Activated effector memory CD4-positive, alpha-beta T cell treated with Interleukin-2 at 50 U/mL for 16 hours (primary cell): ENCODE measurements at regions not wholly inside any gene's neighbourhood (a gene's known extent, or its start where the extent isn't known, plus 50 kb on each side); places are given as distances from the start of the nearest gene placed in this dataset.
"Not testable (repeated sequence)": the region's sequence is repeated elsewhere in the genome, so short reads cannot be mapped to it uniquely, and the experiment has no call there.

Experiments
- DNase-seq: peaks from one replicate; pipeline ENCODE4 v3.0.0-alpha.2; 2020

- DNase-seq, result no peak
Measured at GRCh38 chr6:16822975-16823717, 61.9 kb upstream of the ATXN1 start.

GRCh38 chr6:16822529-16822928 is 61.3 kb upstream of the ATXN1 start:
- DNase-seq, result no peak

DNA sequence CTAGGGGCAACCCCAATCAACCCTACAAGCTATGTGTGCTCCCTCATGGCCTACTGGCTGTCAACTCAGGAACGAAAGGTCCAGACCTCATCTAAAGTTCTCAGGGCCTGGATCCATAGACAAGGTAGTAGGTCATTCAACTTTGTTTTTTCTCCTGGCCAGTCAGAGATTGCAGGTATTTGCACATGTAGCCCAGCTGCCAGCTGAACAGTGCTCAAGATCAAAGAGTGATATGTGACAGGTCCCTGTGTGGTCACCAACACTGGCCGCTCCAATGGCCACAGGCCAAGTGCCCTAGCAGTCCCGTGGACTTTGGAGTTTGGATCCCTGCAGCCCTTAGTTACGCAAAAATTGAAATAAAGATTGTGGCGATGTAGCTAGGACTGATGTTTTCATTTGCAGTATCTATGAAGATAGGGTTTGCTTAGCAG is 60.6 kb upstream of the ATXN1 start:
- DNase-seq, result no peak

DNA sequence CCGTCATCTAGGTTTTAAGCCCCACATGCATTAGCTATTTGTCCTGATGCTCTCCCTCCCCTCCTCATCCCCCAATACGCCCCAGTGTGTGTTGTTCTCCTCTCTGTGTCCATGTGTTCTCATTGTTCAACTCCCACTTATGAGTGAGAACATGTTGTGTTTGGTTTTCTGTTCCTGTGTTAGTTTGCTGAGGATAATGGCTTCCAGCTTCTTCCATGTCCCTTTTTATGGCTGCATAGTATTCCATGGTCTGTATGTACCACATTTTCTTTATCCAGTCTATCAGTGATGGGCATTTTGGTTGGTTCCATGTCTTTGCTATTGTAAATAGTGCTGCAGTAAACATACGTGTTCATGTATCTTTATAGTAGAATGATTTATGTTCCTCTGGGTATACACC is 59.0 kb upstream of the ATXN1 start:
- not testable (repeated sequence) for DNase-seq

GRCh38 chr6:16819752-16820151 is 58.5 kb upstream of the ATXN1 start:
- no peak for DNase-seq

DNA sequence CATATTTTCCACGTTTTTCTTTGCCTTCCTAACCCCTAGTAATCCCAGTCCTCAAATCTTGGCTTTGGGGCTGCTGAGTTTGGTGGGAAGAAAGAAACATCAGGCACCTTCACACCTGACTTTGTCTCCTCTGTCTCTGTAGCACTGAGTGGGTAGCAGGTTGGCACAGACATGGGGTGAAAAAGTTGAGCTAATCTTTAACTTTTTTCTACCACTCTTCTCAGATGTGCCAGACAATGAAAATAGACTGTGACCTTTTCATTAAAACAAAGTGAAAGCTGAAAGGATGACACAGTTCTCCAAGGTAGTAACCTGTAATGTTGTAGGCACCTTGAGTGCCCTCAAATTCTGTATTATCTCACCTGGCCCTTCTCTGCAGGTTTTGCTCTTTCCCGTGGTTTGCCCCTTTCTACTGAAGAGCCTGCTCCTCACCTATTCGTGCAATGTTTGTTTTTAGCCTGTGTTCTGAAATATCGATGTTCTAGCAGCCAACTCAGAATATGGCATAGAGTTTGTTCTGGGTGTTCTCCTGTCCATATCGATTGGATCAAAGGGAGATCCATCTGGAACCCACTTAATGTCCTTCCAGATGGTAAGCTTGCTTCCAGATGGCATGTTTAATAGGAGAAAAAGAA is 57.8 kb upstream of the ATXN1 start:
- no peak for DNase-seq

GRCh38 chr6:16817594-16817993 is 56.3 kb upstream of the ATXN1 start:
- DNase-seq, result no peak

GRCh38 chr6:16816891-16817290 is 55.6 kb upstream of the ATXN1 start:
- no peak for DNase-seq

DNA sequence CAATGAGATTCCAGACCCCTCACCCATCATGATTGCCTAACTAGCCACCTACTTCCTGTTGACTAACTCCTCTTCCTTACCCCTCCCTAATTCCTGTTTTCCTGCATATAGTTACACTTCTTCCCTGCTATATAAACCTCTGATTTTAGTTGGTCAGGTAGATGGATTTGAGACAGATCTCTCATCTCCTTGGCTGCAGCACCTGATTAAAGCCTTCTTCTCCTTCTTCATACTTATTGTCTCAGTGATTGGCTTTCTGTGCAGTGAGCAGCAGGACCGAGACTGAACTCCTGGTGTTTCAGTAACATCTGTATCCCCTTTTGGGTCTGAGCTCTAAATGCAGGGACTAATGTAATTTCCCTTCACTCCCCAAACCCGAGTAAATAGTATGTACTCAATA is 51.7 kb upstream of the ATXN1 start:
- no peak for DNase-seq

DNA sequence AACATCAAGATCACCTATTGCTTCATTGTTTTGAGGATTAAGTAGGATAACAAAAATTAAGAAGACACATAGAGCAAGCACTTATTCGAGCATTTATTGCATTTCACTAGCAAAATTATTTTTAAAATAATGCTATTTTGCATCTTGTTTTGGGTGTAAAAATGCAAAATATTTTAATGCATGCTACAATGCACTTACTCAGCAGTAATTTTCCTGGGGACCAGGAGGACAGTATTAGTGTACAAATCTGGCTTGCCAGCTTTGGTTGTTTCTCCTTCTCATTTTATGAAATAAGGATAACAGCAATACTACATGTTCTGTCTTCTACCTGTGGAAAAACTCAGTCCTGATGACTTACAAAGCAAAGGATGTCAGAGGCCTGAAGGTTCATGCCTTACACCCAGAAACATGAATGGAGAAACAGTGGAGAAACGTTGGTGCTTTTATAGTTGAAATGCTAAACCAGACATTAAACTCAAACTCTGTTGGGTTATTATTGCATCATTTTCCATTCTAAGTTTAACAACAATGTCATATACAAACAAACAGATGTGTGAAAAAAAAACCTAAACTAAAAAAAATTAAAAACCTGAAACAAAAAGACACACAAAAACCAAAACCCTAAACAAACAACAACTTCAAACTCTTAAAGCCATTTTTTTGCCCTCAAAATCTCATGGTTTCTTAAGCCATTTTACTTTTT is 50.2 kb upstream of the ATXN1 start:
- no peak for DNase-seq
